Muscle layer of colon (tissue), 2 donors: ENCODE measurements at regions not wholly inside any gene's neighbourhood (a gene's known extent, or its start where the extent isn't known, plus 50 kb on each side); places are given as distances from the start of the nearest gene placed in this dataset.

Source experiments
- H3K27ac ChIP-seq: one replicate; pipeline ENCODE4 v1.7.0; 2013; ENCODE audit warnings: low read depth, mild to moderate bottlenecking, low read length, moderate library complexity
- H3K27me3 ChIP-seq, 2 donors: one replicate each; pipeline ENCODE4 v1.7.0; 2013; ENCODE audit warnings: low read length in 2 of 2, mild to moderate bottlenecking in 2 of 2; ENCODE audit not compliant: insufficient read depth in 2 of 2, control insufficient read depth in 1 of 2
- H3K36me3 ChIP-seq: one replicate; pipeline ENCODE4 v1.7.0; 2013; ENCODE audit warnings: mild to moderate bottlenecking, low read length; ENCODE audit not compliant: insufficient read depth
- H3K4me1 ChIP-seq: one replicate; pipeline ENCODE4 v1.7.0; 2013; ENCODE audit warnings: mild to moderate bottlenecking, low read length; ENCODE audit not compliant: insufficient read depth
- H3K4me3 ChIP-seq, 2 donors: one replicate each; pipeline ENCODE4 v1.7.0; 2013; ENCODE audit warnings: low read length in 2 of 2, low read depth in 1 of 2, mild to moderate bottlenecking in 1 of 2, moderate library complexity in 1 of 2
- H3K9ac ChIP-seq: one replicate; pipeline ENCODE4 v1.7.0; 2013; ENCODE audit warnings: low read length
- H3K9me3 ChIP-seq: one replicate; pipeline ENCODE4 v1.7.0; 2013; ENCODE audit warnings: mild to moderate bottlenecking, low read length
- donor health status: abdominal sarcoma.
- donor health status: Adenocarcinoma of cecum.

DNA sequence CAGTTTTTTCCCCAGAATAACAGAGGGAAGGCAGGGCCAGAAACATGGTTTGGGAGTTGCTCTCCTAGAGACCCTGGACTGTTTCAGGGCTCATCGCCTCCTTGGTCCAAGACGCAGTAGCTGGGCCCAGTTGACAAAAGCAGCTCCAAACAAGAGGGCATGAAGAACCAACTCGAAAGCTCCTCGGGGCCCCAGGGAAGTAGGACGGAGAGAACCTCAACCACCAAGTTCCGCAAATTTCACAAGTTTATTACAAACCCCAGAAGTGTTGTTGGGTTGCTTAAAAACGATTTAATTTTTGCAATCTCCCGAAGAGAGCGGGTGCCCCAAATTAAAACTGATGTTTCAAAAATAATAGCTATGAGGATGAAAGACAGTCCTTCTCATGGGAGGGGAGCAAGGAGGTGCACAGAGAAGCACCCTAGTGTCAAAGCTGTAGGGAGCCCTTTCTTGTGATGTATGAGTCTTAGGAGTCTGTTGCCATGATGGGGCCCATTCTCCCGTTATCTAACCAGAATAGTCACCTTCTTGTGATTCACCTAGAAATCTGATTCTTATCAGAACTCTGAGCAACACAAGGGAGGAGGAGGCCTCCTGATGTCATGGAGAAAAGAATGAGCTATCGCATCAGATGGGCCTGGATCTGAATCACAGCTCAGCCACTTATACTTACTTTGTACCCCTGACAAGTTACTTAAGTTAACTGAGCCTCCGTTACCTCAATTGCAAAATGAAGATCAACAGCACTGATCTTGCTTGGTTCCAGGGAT, 165.7 kb upstream of the IRF2BP2 start:
- no peak overlapping the region for H3K4me3 ChIP-seq
- no peaks in the 10 kb centered on the region for H3K27me3 ChIP-seq
- H3K36me3 ChIP-seq, result no peaks in the 10 kb centered on the region
- peaks cover 14% of the 10 kb centered on the region for H3K4me1 ChIP-seq
- H3K27ac ChIP-seq, result no peak overlapping the region
- H3K9me3 ChIP-seq, result no peaks in the 10 kb centered on the region
- H3K9ac ChIP-seq, result no peak overlapping the region

DNA sequence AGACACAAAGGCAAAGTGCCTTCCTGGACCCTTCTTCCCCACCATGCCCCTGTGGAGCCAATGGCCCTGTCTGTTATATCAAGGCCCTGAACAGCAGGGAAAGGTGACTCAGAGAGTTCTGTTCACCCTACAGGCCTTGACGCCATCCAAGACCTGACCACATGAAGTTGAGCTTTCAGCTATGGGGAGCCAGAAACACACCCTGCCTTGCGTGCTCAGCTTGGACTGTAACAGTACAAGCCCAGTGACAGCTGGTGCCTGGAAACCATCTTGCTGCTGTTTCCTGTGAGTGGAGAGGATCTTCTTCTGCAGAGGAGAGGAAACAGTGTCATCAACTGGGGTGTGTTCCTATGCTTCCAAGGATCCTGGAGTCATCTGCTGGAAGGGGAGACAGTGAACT, 165.0 kb upstream of the IRF2BP2 start:
- H3K4me3 ChIP-seq, result no peak overlapping the region
- H3K9me3 ChIP-seq, result no peaks in the 10 kb centered on the region
- no peak overlapping the region for H3K27ac ChIP-seq
- H3K36me3 ChIP-seq, result no peaks in the 10 kb centered on the region
- no peak overlapping the region for H3K9ac ChIP-seq
- no peaks in the 10 kb centered on the region for H3K27me3 ChIP-seq
- peaks cover 14% of the 10 kb centered on the region for H3K4me1 ChIP-seq

DNA sequence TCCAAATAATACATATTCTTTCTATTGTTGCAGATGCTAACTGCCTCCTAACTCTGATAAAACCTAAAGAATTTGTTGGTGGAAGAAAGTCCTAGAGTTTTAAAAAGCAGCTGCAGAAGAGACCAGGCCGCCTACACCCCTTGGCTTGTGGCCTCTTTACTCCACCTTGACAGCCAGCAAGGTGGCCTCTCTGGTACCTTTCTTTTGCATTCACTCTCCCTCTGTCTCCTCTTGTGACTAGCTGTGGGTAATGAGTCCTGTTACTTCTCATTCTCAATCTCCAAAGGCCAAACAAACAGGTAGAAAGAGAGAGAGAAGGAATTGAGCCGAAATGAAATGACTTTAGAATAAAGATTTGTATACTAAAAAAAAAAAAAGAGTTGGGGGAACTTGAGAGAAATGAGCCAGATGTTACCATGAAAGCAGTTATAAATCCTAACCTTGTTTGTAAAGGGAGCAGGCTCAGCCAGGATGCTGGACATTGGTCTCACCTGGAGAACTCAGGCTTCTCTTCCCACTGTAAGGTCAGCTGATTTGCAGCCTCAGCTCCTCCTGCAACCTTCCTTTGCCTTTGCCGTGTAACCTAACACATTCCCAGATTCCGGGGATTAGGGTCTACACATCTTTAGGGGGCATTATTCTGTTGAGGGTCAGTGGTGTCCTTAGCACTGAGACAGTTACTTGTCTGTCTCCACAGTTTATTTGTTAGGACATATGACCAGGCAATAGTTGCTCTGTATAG, 164.1 kb upstream of the IRF2BP2 start:
- H3K9me3 ChIP-seq, result no peaks in the 10 kb centered on the region
- no peaks in the 10 kb centered on the region for H3K36me3 ChIP-seq
- no peak overlapping the region for H3K27ac ChIP-seq
- H3K9ac ChIP-seq, result no peak overlapping the region
- no peak overlapping the region for H3K4me3 ChIP-seq
- no peaks in the 10 kb centered on the region for H3K27me3 ChIP-seq
- H3K4me1 ChIP-seq, result peaks cover 14% of the 10 kb centered on the region

DNA sequence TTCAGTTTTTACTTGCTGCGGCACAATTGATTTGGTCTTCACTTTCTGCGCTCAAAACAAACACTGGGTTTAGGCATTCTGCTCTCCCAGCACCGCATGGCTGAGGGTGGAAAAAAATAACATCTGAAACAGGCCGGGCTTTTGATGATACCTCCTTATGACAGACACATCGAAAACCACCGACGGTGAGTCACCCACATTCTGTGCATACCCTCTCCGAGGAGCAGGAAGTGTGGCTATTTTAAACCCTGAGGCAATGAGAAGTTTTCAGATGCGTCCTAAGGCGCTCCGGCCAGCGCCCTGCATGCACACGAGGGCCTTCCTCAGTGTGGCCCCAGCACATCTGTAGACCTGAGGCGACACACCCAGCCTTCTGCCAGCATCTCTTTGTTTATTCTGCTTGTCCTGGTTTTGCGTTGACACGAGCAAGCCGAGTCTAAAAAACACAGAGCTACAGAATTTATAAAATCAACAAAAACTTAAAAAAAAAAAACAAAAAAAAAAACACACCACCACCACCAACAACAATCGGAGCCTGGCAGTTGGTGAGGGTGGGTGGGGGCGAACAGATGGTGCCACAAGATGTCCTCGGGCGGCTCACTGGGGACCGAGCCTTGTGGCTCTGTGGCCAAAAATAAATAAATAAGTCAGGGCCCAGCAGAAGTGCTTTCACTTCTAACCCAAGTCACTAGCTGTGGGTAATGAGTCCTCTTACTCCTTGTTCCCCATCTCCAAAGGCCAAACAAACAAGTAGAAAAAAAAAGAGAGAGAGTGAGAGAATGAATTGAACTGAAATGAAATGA, 162.6 kb upstream of the IRF2BP2 start:
- Histone ChIP-seq H3K4me3 (no peak overlapping the region), H3K4me1 (peaks cover 14% of the 10 kb centered on the region), H3K9me3 (no peaks in the 10 kb centered on the region), H3K27ac (no peak overlapping the region), H3K27me3 (no peaks in the 10 kb centered on the region), H3K9ac (peak overlapping the region; percentile 3), H3K36me3 (no peaks in the 10 kb centered on the region)

DNA sequence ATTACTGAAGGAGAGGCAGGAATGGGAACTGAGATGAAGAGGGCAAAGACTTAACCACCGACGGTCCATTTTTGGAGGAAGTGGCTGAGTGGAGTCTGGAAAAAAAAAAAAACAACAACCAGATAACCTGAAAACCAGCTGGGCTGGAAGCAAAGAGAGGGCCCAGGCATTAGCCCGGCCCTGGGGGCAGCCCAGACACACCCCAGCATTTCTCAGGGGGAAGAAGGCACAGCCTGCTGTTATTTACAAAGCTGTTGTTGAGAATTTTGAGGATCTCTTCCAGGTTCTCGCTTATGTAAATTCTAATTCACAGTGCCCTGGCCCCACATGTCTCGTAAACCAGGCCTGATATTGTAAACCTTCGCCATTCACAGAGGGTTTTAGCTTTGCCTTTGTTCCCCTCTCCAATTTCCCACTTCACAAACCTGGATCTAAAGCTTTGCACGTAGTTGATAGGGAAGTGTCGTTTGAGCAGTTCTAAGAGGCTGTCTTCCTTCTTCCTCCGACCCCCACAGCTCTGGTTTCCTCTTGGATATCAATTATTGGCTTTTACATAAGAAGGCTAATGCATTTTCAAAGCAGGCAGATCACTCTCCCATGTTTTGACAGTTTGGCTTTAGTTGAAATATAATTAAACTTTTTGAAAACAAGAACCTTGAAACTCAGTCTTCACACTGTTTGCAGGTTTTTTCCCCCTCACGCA, 161.8 kb upstream of the IRF2BP2 start:
- Histone ChIP-seq H3K27ac (no peak overlapping the region), H3K9ac (peak overlapping the region; percentile 3), H3K9me3 (no peaks in the 10 kb centered on the region), H3K36me3 (no peaks in the 10 kb centered on the region), H3K4me3 (no peak overlapping the region), H3K27me3 (no peaks in the 10 kb centered on the region), H3K4me1 (peaks cover 14% of the 10 kb centered on the region)

DNA sequence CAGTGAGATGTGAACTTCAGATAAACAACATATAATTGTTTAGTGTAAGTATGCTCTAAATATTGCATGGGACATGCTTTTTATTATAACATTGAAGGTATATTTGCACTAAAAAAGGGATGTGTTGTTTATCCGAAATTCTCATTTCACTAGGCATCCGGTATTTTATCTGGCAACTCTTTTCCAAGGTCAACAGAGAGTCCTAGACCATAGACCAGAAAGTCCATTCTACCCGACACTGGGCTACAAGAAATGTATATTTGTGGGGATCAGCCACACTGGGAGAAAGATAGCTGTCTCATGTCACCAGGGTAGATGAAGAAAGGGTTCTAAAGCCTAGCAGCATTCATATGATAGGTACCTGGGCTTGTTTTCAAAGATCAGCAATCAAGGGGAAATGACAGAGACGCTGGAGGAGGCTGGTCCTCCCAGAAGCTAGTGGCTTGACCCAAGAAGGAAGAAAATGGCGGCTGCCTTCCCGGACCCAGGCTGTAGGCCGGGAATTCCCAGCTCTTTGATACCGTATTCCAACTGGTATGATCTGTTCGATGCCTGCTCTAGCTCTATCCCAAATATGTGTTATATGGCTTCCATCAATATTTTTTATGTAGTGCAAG, 161.1 kb upstream of the IRF2BP2 start:
- no peaks in the 10 kb centered on the region for H3K36me3 ChIP-seq
- H3K27ac ChIP-seq, result no peak overlapping the region
- H3K9me3 ChIP-seq, result no peaks in the 10 kb centered on the region
- no peaks in the 10 kb centered on the region for H3K27me3 ChIP-seq
- no peak overlapping the region for H3K4me3 ChIP-seq
- peaks cover 14% of the 10 kb centered on the region for H3K4me1 ChIP-seq
- no peak overlapping the region for H3K9ac ChIP-seq

DNA sequence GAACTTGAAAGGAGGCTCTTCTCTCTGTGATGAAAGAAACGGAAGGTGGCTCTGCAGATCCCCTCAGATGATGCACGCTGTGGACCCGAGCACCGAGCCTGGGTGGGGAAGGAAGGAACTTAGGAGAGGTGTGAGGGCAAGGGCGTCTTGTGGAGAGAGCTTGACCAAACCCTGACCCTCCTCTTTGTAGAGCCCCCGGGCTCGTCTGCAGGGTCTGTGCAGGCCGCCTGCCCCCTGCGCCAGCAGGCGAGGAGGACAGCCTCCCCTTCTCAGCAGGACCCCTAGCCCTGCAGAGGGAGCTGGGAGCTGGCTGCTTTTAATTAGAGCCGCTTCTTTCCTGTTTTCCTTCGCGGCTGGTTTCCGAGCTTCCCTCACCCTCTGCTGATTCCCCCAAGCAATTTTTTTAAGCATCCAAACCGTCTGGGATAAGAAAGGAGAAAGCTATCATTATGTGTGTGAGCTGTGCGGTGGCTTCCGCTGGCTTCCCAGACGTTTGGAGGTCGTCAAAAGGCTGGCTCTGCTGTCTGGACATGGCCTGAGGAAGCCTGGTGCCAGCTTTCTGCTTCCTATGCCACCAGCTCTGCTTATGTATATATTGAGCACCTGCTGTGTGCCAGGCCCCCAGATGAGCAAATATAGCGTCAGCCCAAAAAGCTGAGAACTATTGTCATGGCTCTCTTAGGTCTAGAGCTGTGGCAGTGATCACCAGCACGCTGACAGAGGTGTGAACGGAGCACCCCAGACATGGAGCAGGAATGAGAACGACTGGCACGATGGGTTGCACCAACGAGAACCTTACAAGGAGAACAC, 160.2 kb upstream of the IRF2BP2 start:
- Histone ChIP-seq H3K9ac (no peak overlapping the region), H3K27ac (no peak overlapping the region), H3K4me1 (peaks cover 14% of the 10 kb centered on the region), H3K36me3 (no peaks in the 10 kb centered on the region), H3K27me3 (no peaks in the 10 kb centered on the region), H3K9me3 (no peaks in the 10 kb centered on the region), H3K4me3 (no peak overlapping the region)

DNA sequence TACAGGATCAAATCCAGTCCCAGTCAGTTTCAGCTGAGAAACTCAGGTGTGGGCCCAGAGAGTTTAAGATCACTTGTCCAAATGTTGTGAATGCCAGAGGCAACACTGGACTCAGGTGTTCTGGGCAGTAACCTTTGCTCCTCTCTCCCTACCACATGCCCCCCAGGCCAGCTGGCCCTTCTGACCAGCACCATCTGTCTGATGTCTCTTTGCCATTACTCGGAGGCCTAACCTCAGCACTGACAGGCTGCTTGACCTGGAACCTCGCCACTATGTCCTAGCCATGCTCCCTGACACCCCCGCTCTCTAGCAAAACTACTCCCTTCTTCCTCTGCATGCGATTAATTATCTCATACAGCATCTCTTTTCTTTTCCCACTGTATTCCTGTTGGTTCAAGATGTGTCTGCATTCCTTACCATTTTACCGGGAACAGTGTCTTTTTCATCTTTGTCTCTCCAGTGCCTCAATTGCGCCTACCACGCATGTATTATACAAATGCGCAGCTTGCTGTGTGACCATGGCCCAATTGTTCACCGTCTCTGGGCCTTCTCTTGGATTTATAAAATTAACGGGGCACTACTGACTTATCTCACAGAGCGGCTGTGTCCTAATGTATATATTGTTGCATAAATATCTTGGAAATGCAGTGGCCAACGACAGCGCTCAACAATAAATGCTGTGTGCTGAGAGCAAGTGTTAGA, 159.5 kb upstream of the IRF2BP2 start:
- H3K4me1 ChIP-seq, result peaks cover 14% of the 10 kb centered on the region
- H3K27ac ChIP-seq, result no peak overlapping the region
- H3K9ac ChIP-seq, result no peak overlapping the region
- H3K9me3 ChIP-seq, result no peaks in the 10 kb centered on the region
- no peaks in the 10 kb centered on the region for H3K36me3 ChIP-seq
- H3K4me3 ChIP-seq, result no peak overlapping the region
- no peaks in the 10 kb centered on the region for H3K27me3 ChIP-seq

DNA sequence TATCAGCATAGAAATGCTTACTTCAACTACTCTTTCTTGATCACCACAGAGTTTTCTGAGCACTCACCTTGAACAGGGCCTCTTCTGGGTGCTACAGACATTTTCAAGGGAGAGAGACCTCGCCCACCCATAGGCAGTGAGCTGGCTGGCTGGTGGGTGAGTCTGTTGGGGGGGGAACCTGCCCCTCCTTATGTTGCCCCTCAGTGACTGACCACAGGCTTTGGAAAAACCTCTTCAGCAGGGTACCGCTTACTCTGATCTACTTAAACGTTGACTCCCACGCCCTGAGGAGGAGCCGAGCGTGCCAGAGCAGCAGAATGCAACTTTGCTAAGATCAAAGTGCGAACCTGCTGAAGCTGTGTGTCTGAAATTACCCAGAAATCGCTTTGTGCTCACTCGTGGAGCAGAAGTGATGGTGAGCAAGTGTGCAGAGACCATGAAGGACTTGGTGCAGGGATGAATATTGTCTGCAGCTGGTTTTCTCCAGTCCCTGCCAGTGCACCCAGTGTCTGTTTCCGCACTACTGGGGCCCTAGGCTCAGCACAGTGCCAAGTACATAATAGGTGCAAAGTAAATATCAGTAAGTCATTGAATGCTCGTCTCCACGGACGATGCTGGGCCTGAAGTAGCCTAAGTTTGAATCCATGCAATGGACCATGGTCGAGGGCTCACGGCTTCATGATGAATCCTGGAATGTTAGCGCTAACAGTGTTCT, 158.7 kb upstream of the IRF2BP2 start:
- Histone ChIP-seq H3K36me3 (no peaks in the 10 kb centered on the region), H3K27me3 (no peaks in the 10 kb centered on the region), H3K4me1 (peaks cover 14% of the 10 kb centered on the region), H3K9ac (no peak overlapping the region), H3K4me3 (no peak overlapping the region), H3K9me3 (no peaks in the 10 kb centered on the region), H3K27ac (no peak overlapping the region)
